ENCODE measurements at regions not wholly inside any gene's neighbourhood (a gene's known extent, or its start where the extent isn't known, plus 50 kb on each side); places are given as distances from the start of the nearest gene placed in this dataset.

DNA sequence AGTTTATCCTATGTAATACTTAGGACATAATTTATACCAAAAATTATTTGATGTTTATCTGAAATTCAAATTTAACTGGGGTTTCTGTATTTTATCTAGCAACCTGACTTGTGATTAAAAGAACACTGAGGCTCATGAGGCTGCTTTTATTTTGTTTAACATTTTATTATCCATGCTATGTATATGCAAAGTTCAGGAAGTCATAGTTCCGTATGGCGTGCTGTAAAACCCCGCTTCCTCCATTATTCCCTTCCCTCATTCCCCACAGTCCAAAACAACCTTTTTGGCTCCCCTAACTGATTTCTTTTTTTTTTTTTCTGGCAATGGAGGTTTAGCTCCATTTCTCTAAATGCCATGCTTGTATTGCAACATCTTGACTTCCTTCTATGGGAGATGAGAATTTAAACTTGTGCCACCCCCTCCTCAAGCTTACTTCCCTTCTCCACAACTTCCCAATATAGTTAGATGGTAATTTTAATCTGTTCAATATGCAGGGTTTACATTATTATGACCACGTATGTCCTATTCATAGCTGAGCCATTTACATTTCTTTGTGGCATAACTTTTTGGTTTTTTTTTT is 138.0 kb upstream of the DNAH14 start:
- no peak overlapping the region for H3K27ac Mint-ChIP-seq
- H3K27ac ChIP-seq (ENCODE audit: low read depth), result no peak overlapping the region
- H3F3A ChIP-seq (replicated peaks; ENCODE audit: low read depth), result no peaks in the 10 kb centered on the region
- no peak overlapping the region for H3K4me2 ChIP-seq
- no peaks in the 10 kb centered on the region; the same call in 2 of the 3 replicates for H3K9me3 Mint-ChIP-seq
- no peaks in the 10 kb centered on the region for H3K79me2 ChIP-seq (replicated peaks; ENCODE audit: insufficient read depth)
- no peaks in the 10 kb centered on the region for H3K27me3 ChIP-seq (ENCODE audit: insufficient read depth)
- DNase-seq (ENCODE audit: low spot score) (no peak), ATAC-seq (no peak)
- peaks cover 7% of the 10 kb centered on the region; the same call in 1 of the 2 replicates for H3K4me1 ChIP-seq (ENCODE audit: insufficient read depth)
- H3K36me3 Mint-ChIP-seq (ENCODE audit: low read depth), result no peaks in the 10 kb centered on the region
- H3K36me3 ChIP-seq (ENCODE audit: insufficient read depth), result no peaks in the 10 kb centered on the region
- no peaks in the 10 kb centered on the region for H3K27me3 Mint-ChIP-seq (ENCODE audit: insufficient read depth, low read depth, poor library complexity)
- peaks cover 6% of the 10 kb centered on the region; the same call in 1 of the 3 replicates for H3K4me1 Mint-ChIP-seq
- no peak overlapping the region for H3K4me3 Mint-ChIP-seq
- peaks cover 11% of the 10 kb centered on the region; the same call in 1 of the 2 replicates for H3K9me2 ChIP-seq (ENCODE audit: insufficient read depth)
- no peak overlapping the region for H2AFZ ChIP-seq
- no peak overlapping the region for H3K4me3 ChIP-seq
- no peak for TF ChIP-seq NANOG (IDR thresholded peaks at IDR 0.05; ENCODE audit: borderline replicate concordance)
- TF ChIP-seq STAT1 (IDR thresholded peaks at IDR 0.05; ENCODE audit: unreplicated experiment), result no peak
- TF ChIP-seq CREB1 (CRISPR knock-in tag; IDR thresholded peaks at IDR 0.05; ENCODE audit: low read depth), result no peak
- TF ChIP-seq ZNF331 (CRISPR knock-in tag; IDR thresholded peaks at IDR 0.05; ENCODE audit: low read depth), result no peak
- no peak for TF ChIP-seq ZNF114 (CRISPR knock-in tag; IDR thresholded peaks at IDR 0.05)
- TF ChIP-seq POLR2AphosphoS5 (IDR thresholded peaks at IDR 0.05; ENCODE audit: low read depth), result no peak
- TF ChIP-seq, protein P1, sequence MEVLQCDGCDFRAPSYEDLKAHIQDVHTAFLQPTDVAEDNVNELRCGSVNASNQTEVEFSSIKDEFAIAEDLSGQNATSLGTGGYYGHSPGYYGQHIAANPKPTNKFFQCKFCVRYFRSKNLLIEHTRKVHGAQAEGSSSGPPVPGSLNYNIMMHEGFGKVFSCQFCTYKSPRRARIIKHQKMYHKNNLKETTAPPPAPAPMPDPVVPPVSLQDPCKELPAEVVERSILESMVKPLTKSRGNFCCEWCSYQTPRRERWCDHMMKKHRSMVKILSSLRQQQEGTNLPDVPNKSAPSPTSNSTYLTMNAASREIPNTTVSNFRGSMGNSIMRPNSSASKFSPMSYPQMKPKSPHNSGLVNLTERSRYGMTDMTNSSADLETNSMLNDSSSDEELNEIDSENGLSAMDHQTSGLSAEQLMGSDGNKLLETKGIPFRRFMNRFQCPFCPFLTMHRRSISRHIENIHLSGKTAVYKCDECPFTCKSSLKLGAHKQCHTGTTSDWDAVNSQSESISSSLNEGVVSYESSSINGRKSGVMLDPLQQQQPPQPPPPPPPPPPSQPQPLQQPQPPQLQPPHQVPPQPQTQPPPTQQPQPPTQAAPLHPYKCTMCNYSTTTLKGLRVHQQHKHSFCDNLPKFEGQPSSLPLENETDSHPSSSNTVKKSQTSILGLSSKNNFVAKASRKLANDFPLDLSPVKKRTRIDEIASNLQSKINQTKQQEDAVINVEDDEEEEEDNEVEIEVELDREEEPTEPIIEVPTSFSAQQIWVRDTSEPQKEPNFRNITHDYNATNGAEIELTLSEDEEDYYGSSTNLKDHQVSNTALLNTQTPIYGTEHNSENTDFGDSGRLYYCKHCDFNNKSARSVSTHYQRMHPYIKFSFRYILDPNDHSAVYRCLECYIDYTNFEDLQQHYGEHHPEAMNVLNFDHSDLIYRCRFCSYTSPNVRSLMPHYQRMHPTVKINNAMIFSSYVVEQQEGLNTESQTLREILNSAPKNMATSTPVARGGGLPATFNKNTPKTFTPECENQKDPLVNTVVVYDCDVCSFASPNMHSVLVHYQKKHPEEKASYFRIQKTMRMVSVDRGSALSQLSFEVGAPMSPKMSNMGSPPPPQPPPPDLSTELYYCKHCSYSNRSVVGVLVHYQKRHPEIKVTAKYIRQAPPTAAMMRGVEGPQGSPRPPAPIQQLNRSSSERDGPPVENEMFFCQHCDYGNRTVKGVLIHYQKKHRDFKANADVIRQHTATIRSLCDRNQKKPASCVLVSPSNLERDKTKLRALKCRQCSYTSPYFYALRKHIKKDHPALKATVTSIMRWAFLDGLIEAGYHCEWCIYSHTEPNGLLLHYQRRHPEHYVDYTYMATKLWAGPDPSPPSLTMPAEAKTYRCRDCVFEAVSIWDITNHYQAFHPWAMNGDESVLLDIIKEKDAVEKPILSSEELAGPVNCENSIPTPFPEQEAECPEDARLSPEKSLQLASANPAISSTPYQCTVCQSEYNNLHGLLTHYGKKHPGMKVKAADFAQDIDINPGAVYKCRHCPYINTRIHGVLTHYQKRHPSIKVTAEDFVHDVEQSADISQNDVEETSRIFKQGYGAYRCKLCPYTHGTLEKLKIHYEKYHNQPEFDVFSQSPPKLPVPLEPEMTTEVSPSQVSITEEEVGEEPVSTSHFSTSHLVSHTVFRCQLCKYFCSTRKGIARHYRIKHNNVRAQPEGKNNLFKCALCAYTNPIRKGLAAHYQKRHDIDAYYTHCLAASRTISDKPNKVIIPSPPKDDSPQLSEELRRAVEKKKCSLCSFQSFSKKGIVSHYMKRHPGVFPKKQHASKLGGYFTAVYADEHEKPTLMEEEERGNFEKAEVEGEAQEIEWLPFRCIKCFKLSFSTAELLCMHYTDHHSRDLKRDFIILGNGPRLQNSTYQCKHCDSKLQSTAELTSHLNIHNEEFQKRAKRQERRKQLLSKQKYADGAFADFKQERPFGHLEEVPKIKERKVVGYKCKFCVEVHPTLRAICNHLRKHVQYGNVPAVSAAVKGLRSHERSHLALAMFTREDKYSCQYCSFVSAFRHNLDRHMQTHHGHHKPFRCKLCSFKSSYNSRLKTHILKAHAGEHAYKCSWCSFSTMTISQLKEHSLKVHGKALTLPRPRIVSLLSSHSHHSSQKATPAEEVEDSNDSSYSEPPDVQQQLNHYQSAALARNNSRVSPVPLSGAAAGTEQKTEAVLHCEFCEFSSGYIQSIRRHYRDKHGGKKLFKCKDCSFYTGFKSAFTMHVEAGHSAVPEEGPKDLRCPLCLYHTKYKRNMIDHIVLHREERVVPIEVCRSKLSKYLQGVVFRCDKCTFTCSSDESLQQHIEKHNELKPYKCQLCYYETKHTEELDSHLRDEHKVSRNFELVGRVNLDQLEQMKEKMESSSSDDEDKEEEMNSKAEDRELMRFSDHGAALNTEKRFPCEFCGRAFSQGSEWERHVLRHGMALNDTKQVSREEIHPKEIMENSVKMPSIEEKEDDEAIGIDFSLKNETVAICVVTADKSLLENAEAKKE (CRISPR knock-in tag; IDR thresholded peaks at IDR 0.05), result no peak
- TF ChIP-seq, protein P2, sequence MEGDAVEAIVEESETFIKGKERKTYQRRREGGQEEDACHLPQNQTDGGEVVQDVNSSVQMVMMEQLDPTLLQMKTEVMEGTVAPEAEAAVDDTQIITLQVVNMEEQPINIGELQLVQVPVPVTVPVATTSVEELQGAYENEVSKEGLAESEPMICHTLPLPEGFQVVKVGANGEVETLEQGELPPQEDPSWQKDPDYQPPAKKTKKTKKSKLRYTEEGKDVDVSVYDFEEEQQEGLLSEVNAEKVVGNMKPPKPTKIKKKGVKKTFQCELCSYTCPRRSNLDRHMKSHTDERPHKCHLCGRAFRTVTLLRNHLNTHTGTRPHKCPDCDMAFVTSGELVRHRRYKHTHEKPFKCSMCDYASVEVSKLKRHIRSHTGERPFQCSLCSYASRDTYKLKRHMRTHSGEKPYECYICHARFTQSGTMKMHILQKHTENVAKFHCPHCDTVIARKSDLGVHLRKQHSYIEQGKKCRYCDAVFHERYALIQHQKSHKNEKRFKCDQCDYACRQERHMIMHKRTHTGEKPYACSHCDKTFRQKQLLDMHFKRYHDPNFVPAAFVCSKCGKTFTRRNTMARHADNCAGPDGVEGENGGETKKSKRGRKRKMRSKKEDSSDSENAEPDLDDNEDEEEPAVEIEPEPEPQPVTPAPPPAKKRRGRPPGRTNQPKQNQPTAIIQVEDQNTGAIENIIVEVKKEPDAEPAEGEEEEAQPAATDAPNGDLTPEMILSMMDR (conservative IDR thresholded peaks at IDR 0.05; ENCODE audit: low read depth in 2 of 2), result no peak
- TF ChIP-seq JUNB (IDR thresholded peaks at IDR 0.05; ENCODE audit: unreplicated experiment), result no peak
- TF ChIP-seq, protein P3, sequence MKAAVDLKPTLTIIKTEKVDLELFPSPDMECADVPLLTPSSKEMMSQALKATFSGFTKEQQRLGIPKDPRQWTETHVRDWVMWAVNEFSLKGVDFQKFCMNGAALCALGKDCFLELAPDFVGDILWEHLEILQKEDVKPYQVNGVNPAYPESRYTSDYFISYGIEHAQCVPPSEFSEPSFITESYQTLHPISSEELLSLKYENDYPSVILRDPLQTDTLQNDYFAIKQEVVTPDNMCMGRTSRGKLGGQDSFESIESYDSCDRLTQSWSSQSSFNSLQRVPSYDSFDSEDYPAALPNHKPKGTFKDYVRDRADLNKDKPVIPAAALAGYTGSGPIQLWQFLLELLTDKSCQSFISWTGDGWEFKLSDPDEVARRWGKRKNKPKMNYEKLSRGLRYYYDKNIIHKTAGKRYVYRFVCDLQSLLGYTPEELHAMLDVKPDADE (IDR thresholded peaks at IDR 0.05), result no peak
- no peak for TF ChIP-seq EZH2phosphoT487 (IDR thresholded peaks at IDR 0.05; ENCODE audit: unreplicated experiment)
- TF ChIP-seq, protein P4, sequence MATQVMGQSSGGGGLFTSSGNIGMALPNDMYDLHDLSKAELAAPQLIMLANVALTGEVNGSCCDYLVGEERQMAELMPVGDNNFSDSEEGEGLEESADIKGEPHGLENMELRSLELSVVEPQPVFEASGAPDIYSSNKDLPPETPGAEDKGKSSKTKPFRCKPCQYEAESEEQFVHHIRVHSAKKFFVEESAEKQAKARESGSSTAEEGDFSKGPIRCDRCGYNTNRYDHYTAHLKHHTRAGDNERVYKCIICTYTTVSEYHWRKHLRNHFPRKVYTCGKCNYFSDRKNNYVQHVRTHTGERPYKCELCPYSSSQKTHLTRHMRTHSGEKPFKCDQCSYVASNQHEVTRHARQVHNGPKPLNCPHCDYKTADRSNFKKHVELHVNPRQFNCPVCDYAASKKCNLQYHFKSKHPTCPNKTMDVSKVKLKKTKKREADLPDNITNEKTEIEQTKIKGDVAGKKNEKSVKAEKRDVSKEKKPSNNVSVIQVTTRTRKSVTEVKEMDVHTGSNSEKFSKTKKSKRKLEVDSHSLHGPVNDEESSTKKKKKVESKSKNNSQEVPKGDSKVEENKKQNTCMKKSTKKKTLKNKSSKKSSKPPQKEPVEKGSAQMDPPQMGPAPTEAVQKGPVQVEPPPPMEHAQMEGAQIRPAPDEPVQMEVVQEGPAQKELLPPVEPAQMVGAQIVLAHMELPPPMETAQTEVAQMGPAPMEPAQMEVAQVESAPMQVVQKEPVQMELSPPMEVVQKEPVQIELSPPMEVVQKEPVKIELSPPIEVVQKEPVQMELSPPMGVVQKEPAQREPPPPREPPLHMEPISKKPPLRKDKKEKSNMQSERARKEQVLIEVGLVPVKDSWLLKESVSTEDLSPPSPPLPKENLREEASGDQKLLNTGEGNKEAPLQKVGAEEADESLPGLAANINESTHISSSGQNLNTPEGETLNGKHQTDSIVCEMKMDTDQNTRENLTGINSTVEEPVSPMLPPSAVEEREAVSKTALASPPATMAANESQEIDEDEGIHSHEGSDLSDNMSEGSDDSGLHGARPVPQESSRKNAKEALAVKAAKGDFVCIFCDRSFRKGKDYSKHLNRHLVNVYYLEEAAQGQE (IDR thresholded peaks at IDR 0.05; ENCODE audit: unreplicated experiment), result no peak
- no peak for TF ChIP-seq EZH2 (IDR thresholded peaks at IDR 0.05; ENCODE audit: low read depth, unreplicated experiment)
- H4K20me1 ChIP-seq (replicated peaks; ENCODE audit: insufficient read depth), result no peaks in the 10 kb centered on the region
